ENCODE measurements at regions not wholly inside any gene's neighbourhood (a gene's known extent, or its start where the extent isn't known, plus 50 kb on each side); places are given as distances from the start of the nearest gene placed in this dataset.

DNA sequence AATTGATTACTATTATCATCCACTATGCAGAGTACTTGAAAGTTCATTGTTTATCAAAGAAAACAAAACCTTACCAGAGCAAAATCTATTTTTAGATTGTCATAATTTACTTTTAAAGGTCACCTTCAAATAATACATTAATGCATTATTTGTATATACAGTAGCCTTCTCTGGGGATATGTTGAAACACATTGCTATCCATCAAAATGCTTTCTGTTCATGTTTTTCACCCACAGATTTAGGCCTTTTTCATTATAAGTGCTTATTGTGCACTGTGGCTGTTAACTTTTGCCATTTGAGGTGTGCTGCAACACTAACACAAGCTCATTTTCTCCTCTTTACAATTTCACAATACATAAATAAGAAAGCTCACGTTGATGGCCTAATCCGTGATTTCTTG lies 74.1 kb upstream of the ANKRD50 start:
- no peak overlapping the region for H3K9ac ChIP-seq (ENCODE audit: low read depth, low read length)
- H4K8ac ChIP-seq (ENCODE audit: low read depth in 2 of 2, low read length in 2 of 2) = no peak overlapping the region
- H2BK120ac ChIP-seq (ENCODE audit: low read depth, low read length) = no peak overlapping the region
- no peaks in the 10 kb centered on the region for H4K20me1 ChIP-seq (ENCODE audit: insufficient read depth, low read length)
- no peak overlapping the region for H3K23ac ChIP-seq (ENCODE audit: low read depth, low read length)
- POLR2A ChIA-PET (ENCODE audit: unreplicated experiment) = no interaction called here
- in situ Hi-C loops (cut with MboI; ENCODE audit: low sequenced_read_pairs) (no loop called here), dilution Hi-C loops (cut with HindIII; ENCODE audit: low sequenced_read_pairs, unreplicated experiment) (no loop called here), intact Hi-C loops (cut with micrococcal nuclease) (no loop called here)
- no peak overlapping the region for H2AFZ ChIP-seq (replicated peaks; ENCODE audit: low read length, poor library complexity)
- no peak for DNase-seq
- no peak overlapping the region for H3K4me2 ChIP-seq (ENCODE audit: low read depth, low read length)
- H4K91ac ChIP-seq (ENCODE audit: insufficient read depth, low read depth, low read length) = no peak overlapping the region
- H2AK5ac ChIP-seq (ENCODE audit: low read depth, low read length) = no peak overlapping the region
- H3K56ac ChIP-seq (ENCODE audit: extremely low read depth, insufficient read depth, low read length) = no peak overlapping the region
- H4K5ac ChIP-seq (ENCODE audit: low read depth, low read length) = no peak overlapping the region
- TF ChIP-seq, protein P1, sequence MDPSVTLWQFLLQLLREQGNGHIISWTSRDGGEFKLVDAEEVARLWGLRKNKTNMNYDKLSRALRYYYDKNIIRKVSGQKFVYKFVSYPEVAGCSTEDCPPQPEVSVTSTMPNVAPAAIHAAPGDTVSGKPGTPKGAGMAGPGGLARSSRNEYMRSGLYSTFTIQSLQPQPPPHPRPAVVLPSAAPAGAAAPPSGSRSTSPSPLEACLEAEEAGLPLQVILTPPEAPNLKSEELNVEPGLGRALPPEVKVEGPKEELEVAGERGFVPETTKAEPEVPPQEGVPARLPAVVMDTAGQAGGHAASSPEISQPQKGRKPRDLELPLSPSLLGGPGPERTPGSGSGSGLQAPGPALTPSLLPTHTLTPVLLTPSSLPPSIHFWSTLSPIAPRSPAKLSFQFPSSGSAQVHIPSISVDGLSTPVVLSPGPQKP (IDR thresholded peaks at IDR 0.05; ENCODE audit: borderline replicate concordance, low read depth, low read length) = no peak
- TF ChIP-seq FOS (IDR thresholded peaks at IDR 0.05; ENCODE audit: low read depth, low read length) = no peak
- TF ChIP-seq POLR2A (IDR thresholded peaks at IDR 0.05; ENCODE audit: low read depth, low read length) = no peak
- no peak for TF ChIP-seq MAFK (IDR thresholded peaks at IDR 0.05; ENCODE audit: low read depth, low read length)
- TF ChIP-seq RAD21 (IDR thresholded peaks at IDR 0.05; ENCODE audit: low read length) = no peak
- TF ChIP-seq MAZ (IDR thresholded peaks at IDR 0.05; ENCODE audit: borderline replicate concordance, low read depth, low read length) = no peak
- TF ChIP-seq RCOR1 (IDR thresholded peaks at IDR 0.05; ENCODE audit: insufficient replicate concordance, low read length) = no peak
- no peak overlapping the region for H3K27ac ChIP-seq (ENCODE audit: insufficient read depth, low read length)
- CTCF ChIA-PET = no interaction called here
- no peak overlapping the region for H3K18ac ChIP-seq (ENCODE audit: low read depth, low read length)
- no peaks in the 10 kb centered on the region for H3K36me3 ChIP-seq (ENCODE audit: control insufficient read depth, insufficient read depth, low read length)
- H3K4me3 ChIP-seq (ENCODE audit: insufficient read depth, low read depth, low read length) = no peak overlapping the region
- peaks cover 3% of the 10 kb centered on the region; the same call in 1 of the 2 replicates for H3K4me1 ChIP-seq (ENCODE audit: control insufficient read depth, insufficient read depth, low read length)
- no peaks in the 10 kb centered on the region for H3K79me1 ChIP-seq (ENCODE audit: low read depth in 1 of 2, low read length in 2 of 2)
- no peak overlapping the region for H2BK5ac ChIP-seq (ENCODE audit: low read depth, low read length, poor library complexity, severe bottlenecking)
- no peak overlapping the region for H3K4ac ChIP-seq (ENCODE audit: low read depth, low read length)
- H3K9me3 ChIP-seq (ENCODE audit: control insufficient read depth, insufficient read depth, low read length) = no peaks in the 10 kb centered on the region
- H2BK15ac ChIP-seq (ENCODE audit: low read depth, low read length) = no peak overlapping the region
- no peak overlapping the region for H2BK20ac ChIP-seq (ENCODE audit: low read depth, low read length)
- H3K9me1 ChIP-seq (ENCODE audit: insufficient read depth, low read length) = no peaks in the 10 kb centered on the region
- no TSS peak for BruUV-seq (replicated peaks)
- no peak for ATAC-seq (ENCODE audit: low read depth)
- WGBS, 2 experiments (ENCODE audit: extremely low coverage in 2 of 2, insufficient read length in 1 of 2) = no CpG with 5 or more reads among the region's 2 CpGs
- H3K27me3 ChIP-seq (ENCODE audit: control insufficient read depth, insufficient read depth, low read length) = no peaks in the 10 kb centered on the region
- H2AK9ac ChIP-seq (replicated peaks; ENCODE audit: low read depth, low read length, poor library complexity) = no peak overlapping the region
- no peak overlapping the region for H3K14ac ChIP-seq (replicated peaks; ENCODE audit: low read depth, low read length)

All from IMR-90 (cell line).